Right lobe of liver (tissue), 4 donors: ENCODE measurements at regions not wholly inside any gene's neighbourhood (a gene's known extent, or its start where the extent isn't known, plus 50 kb on each side); places are given as distances from the start of the nearest gene placed in this dataset.

Experiments
- POLR2A ChIP-seq: fragments of 450-650 bp; IDR thresholded peaks from one replicate; pipeline ENCODE4 v1.6.1; 2017; ENCODE audit warnings: antibody characterized with exemption, mild to moderate bottlenecking
- TF ChIP-seq, protein P1 (sequence below), 4 donors: fragments of 200-600 bp in 3 of 4; fragments of 450-650 bp in 1 of 4; IDR thresholded peaks; one replicate each; pipeline versions ENCODE4 v1.5.1 to v1.8.0; 2016 to 2022; ENCODE audit warnings: antibody characterized with exemption in 4 of 4, mild to moderate bottlenecking in 2 of 4
- donor health status: DM: no; HTN: no; CAD: no.
- donor health status: DM: no; HTN: no; CAD: no.
- donor health status: DM: no; HTN: yes; CAD: no.

DNA sequence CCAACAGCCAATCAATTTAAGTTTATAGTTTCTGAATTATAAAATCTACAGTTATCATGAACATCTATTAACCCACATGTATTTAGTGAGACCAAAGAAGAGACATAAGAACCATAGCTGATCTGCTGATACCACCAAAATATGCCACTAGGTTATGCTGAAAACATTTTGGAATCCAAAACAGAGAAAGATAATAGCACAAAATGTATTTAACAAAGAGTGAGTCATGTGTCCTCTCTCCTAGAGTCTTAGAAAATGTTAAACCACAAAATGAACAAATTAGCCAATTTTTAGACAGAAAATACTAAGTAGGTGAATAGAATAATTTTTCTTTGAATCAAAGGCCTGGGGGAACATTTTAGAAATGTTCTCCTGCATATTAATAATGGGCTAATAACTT lies 527.5 kb downstream of the GPAM start:
- TF ChIP-seq POLR2A, result no peak
- TF ChIP-seq, protein P1, sequence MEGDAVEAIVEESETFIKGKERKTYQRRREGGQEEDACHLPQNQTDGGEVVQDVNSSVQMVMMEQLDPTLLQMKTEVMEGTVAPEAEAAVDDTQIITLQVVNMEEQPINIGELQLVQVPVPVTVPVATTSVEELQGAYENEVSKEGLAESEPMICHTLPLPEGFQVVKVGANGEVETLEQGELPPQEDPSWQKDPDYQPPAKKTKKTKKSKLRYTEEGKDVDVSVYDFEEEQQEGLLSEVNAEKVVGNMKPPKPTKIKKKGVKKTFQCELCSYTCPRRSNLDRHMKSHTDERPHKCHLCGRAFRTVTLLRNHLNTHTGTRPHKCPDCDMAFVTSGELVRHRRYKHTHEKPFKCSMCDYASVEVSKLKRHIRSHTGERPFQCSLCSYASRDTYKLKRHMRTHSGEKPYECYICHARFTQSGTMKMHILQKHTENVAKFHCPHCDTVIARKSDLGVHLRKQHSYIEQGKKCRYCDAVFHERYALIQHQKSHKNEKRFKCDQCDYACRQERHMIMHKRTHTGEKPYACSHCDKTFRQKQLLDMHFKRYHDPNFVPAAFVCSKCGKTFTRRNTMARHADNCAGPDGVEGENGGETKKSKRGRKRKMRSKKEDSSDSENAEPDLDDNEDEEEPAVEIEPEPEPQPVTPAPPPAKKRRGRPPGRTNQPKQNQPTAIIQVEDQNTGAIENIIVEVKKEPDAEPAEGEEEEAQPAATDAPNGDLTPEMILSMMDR (IDR thresholded peaks at IDR 0.05), result no peak
